ENCODE measurements at regions not wholly inside any gene's neighbourhood (a gene's known extent, or its start where the extent isn't known, plus 50 kb on each side); places are given as distances from the start of the nearest gene placed in this dataset.

GRCh38 chr4:36549992-36550391 is 268.6 kb downstream of the DTHD1 start:
- TF ChIP-seq TAF1 (IDR thresholded peaks at IDR 0.05; ENCODE audit: low read depth) (no peak), EP300 (conservative IDR thresholded peaks at IDR 0.05; ENCODE audit: poor library complexity, severe bottlenecking) (no peak), RAD21 (conservative IDR thresholded peaks at IDR 0.05) (no peak), EZH2 (IDR thresholded peaks at IDR 0.05; ENCODE audit: borderline replicate concordance, insufficient read depth, low read length, poor library complexity, severe bottlenecking) (no peak), POLR2AphosphoS5 (IDR thresholded peaks at IDR 0.05) (no peak), MXI1 (conservative IDR thresholded peaks at IDR 0.05; ENCODE audit: poor library complexity, severe bottlenecking) (no peak), SMC3 (conservative IDR thresholded peaks at IDR 0.05; ENCODE audit: poor library complexity) (no peak)
- TF ChIP-seq, protein P1, sequence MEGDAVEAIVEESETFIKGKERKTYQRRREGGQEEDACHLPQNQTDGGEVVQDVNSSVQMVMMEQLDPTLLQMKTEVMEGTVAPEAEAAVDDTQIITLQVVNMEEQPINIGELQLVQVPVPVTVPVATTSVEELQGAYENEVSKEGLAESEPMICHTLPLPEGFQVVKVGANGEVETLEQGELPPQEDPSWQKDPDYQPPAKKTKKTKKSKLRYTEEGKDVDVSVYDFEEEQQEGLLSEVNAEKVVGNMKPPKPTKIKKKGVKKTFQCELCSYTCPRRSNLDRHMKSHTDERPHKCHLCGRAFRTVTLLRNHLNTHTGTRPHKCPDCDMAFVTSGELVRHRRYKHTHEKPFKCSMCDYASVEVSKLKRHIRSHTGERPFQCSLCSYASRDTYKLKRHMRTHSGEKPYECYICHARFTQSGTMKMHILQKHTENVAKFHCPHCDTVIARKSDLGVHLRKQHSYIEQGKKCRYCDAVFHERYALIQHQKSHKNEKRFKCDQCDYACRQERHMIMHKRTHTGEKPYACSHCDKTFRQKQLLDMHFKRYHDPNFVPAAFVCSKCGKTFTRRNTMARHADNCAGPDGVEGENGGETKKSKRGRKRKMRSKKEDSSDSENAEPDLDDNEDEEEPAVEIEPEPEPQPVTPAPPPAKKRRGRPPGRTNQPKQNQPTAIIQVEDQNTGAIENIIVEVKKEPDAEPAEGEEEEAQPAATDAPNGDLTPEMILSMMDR (IDR thresholded peaks at IDR 0.05; ENCODE audit: poor library complexity, severe bottlenecking) = no peak
- TF ChIP-seq, protein P2, sequence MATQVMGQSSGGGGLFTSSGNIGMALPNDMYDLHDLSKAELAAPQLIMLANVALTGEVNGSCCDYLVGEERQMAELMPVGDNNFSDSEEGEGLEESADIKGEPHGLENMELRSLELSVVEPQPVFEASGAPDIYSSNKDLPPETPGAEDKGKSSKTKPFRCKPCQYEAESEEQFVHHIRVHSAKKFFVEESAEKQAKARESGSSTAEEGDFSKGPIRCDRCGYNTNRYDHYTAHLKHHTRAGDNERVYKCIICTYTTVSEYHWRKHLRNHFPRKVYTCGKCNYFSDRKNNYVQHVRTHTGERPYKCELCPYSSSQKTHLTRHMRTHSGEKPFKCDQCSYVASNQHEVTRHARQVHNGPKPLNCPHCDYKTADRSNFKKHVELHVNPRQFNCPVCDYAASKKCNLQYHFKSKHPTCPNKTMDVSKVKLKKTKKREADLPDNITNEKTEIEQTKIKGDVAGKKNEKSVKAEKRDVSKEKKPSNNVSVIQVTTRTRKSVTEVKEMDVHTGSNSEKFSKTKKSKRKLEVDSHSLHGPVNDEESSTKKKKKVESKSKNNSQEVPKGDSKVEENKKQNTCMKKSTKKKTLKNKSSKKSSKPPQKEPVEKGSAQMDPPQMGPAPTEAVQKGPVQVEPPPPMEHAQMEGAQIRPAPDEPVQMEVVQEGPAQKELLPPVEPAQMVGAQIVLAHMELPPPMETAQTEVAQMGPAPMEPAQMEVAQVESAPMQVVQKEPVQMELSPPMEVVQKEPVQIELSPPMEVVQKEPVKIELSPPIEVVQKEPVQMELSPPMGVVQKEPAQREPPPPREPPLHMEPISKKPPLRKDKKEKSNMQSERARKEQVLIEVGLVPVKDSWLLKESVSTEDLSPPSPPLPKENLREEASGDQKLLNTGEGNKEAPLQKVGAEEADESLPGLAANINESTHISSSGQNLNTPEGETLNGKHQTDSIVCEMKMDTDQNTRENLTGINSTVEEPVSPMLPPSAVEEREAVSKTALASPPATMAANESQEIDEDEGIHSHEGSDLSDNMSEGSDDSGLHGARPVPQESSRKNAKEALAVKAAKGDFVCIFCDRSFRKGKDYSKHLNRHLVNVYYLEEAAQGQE (IDR thresholded peaks at IDR 0.05; ENCODE audit: borderline replicate concordance) = no peak
- Histone ChIP-seq H3K4me2 (ENCODE audit: low read length) (no peak overlapping the region), H3K9ac (ENCODE audit: low read length) (no peak overlapping the region), H3K9me2 (ENCODE audit: insufficient read depth, low read length) (no peaks in the 10 kb centered on the region), H3K9me3 (ENCODE audit: low read length) (no peaks in the 10 kb centered on the region), H3K27me3 (ENCODE audit: insufficient read depth, low read depth, low read length) (no peaks in the 10 kb centered on the region), H3K4me3 (ENCODE audit: low read length) (no peak overlapping the region), H3K36me3 (ENCODE audit: insufficient read depth, low read length) (no peaks in the 10 kb centered on the region), H3F3A (ENCODE audit: insufficient read depth, low read length, poor library complexity, severe bottlenecking) (no peaks in the 10 kb centered on the region), H2AFZ (ENCODE audit: low read depth, low read length) (no peak overlapping the region), H3K27ac (ENCODE audit: low read length) (no peak overlapping the region), H4K20me1 (ENCODE audit: insufficient read depth) (no peaks in the 10 kb centered on the region), H3K79me2 (replicated peaks; ENCODE audit: insufficient read depth, low read length) (no peaks in the 10 kb centered on the region)

DNA sequence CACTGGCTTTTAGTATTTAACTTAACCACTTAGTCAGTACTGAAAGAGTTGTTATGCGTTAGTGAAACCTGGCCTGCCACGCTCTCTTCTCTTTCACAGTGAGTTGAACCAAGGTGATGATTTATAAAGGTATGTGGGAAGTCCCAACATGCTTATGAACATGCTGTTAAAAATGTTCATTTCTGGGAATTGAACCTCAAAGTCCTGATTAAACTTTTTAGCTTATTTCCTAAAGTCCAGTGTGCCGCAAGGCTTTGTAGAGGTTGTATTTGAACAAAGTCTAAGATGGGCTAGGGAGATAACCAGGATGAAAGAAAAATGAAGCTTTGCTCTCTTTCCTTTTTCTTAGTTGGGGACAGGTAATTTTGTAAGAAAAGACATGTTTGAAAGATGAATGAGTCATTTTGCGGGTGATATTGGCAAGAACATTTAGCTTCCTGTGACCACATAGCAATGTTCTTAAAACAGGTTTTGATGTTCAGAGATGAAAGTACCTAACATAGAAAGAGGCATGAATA is 270.3 kb downstream of the DTHD1 start:
- Histone ChIP-seq H3K9me2 (ENCODE audit: insufficient read depth, low read length) (no peaks in the 10 kb centered on the region), H3K4me3 (ENCODE audit: low read length) (no peak overlapping the region), H3K9ac (ENCODE audit: low read length) (no peak overlapping the region), H3F3A (ENCODE audit: insufficient read depth, low read length, poor library complexity, severe bottlenecking) (no peaks in the 10 kb centered on the region), H2AFZ (ENCODE audit: low read depth, low read length) (no peak overlapping the region), H3K4me2 (ENCODE audit: low read length) (no peak overlapping the region), H3K27me3 (ENCODE audit: insufficient read depth, low read depth, low read length) (no peaks in the 10 kb centered on the region), H3K79me2 (replicated peaks; ENCODE audit: insufficient read depth, low read length) (no peaks in the 10 kb centered on the region), H4K20me1 (ENCODE audit: insufficient read depth) (no peaks in the 10 kb centered on the region), H3K36me3 (ENCODE audit: insufficient read depth, low read length) (no peaks in the 10 kb centered on the region), H3K27ac (ENCODE audit: low read length) (no peak overlapping the region), H3K9me3 (ENCODE audit: low read length) (no peaks in the 10 kb centered on the region)
- TF ChIP-seq EP300 (conservative IDR thresholded peaks at IDR 0.05; ENCODE audit: poor library complexity, severe bottlenecking) (no peak), TAF1 (IDR thresholded peaks at IDR 0.05; ENCODE audit: low read depth) (no peak), SMC3 (conservative IDR thresholded peaks at IDR 0.05; ENCODE audit: poor library complexity) (no peak), RAD21 (conservative IDR thresholded peaks at IDR 0.05) (no peak), MXI1 (conservative IDR thresholded peaks at IDR 0.05; ENCODE audit: poor library complexity, severe bottlenecking) (no peak), EZH2 (IDR thresholded peaks at IDR 0.05; ENCODE audit: borderline replicate concordance, insufficient read depth, low read length, poor library complexity, severe bottlenecking) (no peak), POLR2AphosphoS5 (IDR thresholded peaks at IDR 0.05) (no peak)
- TF ChIP-seq, protein P1 (IDR thresholded peaks at IDR 0.05; ENCODE audit: poor library complexity, severe bottlenecking) = no peak
- TF ChIP-seq, protein P2 (IDR thresholded peaks at IDR 0.05; ENCODE audit: borderline replicate concordance) = no peak

All from neural cell (in vitro differentiated cells).